HEK293 (cell line): ENCODE measurements at regions not wholly inside any gene's neighbourhood (a gene's known extent, or its start where the extent isn't known, plus 50 kb on each side); places are given as distances from the start of the nearest gene placed in this dataset.

Experiments used
- KLF1 ChIP-seq: fragments of 450-650 bp; formaldehyde crosslinking; IDR thresholded peaks from 2 replicates; pipeline ENCODE4 v1.5.1; 2016; ENCODE audit warnings: missing biosample characterization, missing genetic modification characterization
- PRDM1 ChIP-seq: fragments of 450-650 bp; formaldehyde crosslinking; IDR thresholded peaks from 2 replicates; pipeline ENCODE4; 2016; ENCODE audit warnings: missing biosample characterization, missing genetic modification characterization
- TCF7L2 ChIP-seq: IDR thresholded peaks from 2 replicates; pipeline ENCODE4 v1.6.1; 2011; ENCODE audit warnings: low read depth, mild to moderate bottlenecking, inconsistent platforms, low read length, moderate library complexity, borderline replicate concordance
- TRIM28 ChIP-seq: IDR thresholded peaks from 2 replicates; pipeline ENCODE4 v1.6.1; 2011; ENCODE audit warnings: low read length, control low read depth, borderline replicate concordance
- ZNF24 ChIP-seq: fragments of 450-650 bp; formaldehyde crosslinking; IDR thresholded peaks from 2 replicates; pipeline ENCODE4 v1.5.1; 2016; ENCODE audit warnings: missing biosample characterization, missing genetic modification characterization
- ZNF561 ChIP-seq: fragments of 450-650 bp; IDR thresholded peaks from 2 replicates; pipeline ENCODE4 v1.5.1; 2018; ENCODE audit warnings: missing biosample characterization, missing genetic modification characterization, borderline replicate concordance
- ZNF660 ChIP-seq: fragments of 450-650 bp; IDR thresholded peaks from 2 replicates; pipeline ENCODE4 v1.5.1; 2018; ENCODE audit warnings: missing biosample characterization, mild to moderate bottlenecking, missing genetic modification characterization
- ZSCAN30 ChIP-seq: fragments of 450-650 bp; IDR thresholded peaks from 2 replicates; pipeline ENCODE4 v1.5.1; 2018; ENCODE audit warnings: missing biosample characterization, mild to moderate bottlenecking, missing genetic modification characterization, moderate library complexity
- TF ChIP-seq, protein P1 (sequence below): fragments of 450-650 bp; formaldehyde crosslinking; IDR thresholded peaks from 2 replicates; pipeline ENCODE4 v1.5.1; 2016; ENCODE audit warnings: missing biosample characterization, missing genetic modification characterization
- TF ChIP-seq, protein P2 (sequence below): fragments of 450-650 bp; formaldehyde crosslinking; IDR thresholded peaks from 2 replicates; pipeline ENCODE4 v1.5.1; 2016; ENCODE audit warnings: missing biosample characterization, missing genetic modification characterization
- TF ChIP-seq, protein P3 (sequence below): fragments of 450-650 bp; formaldehyde crosslinking; IDR thresholded peaks from 2 replicates; pipeline ENCODE4 v1.5.1; 2016; ENCODE audit warnings: missing biosample characterization, missing genetic modification characterization

DNA sequence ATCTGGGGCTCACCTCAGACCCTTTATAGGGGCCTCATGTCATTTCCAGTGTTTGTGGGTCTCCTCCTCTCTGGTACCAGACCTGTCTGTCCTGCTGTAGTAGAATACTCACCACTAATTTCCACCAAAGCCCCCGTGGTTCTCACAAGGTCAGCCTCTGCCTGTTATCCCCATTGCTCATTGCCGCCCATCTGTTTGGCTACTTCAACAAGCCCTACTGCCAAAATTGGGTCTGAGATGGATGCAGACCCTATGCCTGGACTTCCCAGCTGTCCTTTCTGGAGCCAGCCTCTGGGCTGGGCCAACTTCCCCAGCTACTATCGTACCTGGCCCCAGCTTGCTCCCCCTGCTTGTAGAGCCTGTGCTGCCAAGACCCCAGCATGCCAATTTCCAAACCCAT is 152.1 kb upstream of the ISX start:
- TF ChIP-seq KLF1 (tag by site-specific recombination) (no peak), ZNF660 (tag by site-specific recombination) (no peak), ZSCAN30 (tag by site-specific recombination) (no peak), TCF7L2 (no peak), TRIM28 (no peak), PRDM1 (tag by site-specific recombination) (no peak), ZNF561 (tag by site-specific recombination) (no peak), ZNF24 (no peak)
- TF ChIP-seq, protein P1, sequence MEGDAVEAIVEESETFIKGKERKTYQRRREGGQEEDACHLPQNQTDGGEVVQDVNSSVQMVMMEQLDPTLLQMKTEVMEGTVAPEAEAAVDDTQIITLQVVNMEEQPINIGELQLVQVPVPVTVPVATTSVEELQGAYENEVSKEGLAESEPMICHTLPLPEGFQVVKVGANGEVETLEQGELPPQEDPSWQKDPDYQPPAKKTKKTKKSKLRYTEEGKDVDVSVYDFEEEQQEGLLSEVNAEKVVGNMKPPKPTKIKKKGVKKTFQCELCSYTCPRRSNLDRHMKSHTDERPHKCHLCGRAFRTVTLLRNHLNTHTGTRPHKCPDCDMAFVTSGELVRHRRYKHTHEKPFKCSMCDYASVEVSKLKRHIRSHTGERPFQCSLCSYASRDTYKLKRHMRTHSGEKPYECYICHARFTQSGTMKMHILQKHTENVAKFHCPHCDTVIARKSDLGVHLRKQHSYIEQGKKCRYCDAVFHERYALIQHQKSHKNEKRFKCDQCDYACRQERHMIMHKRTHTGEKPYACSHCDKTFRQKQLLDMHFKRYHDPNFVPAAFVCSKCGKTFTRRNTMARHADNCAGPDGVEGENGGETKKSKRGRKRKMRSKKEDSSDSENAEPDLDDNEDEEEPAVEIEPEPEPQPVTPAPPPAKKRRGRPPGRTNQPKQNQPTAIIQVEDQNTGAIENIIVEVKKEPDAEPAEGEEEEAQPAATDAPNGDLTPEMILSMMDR (tag by site-specific recombination) = no peak
- TF ChIP-seq, protein P2, sequence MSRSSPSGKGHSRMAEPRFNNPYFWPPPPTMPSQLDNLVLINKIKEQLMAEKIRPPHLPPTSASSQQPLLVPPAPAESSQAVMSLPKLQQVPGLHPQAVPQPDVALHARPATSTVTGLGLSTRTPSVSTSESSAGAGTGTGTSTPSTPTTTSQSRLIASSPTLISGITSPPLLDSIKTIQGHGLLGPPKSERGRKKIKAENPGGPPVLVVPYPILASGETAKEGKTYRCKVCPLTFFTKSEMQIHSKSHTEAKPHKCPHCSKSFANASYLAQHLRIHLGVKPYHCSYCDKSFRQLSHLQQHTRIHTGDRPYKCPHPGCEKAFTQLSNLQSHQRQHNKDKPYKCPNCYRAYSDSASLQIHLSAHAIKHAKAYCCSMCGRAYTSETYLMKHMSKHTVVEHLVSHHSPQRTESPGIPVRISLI (tag by site-specific recombination) = no peak
- TF ChIP-seq, protein P3, sequence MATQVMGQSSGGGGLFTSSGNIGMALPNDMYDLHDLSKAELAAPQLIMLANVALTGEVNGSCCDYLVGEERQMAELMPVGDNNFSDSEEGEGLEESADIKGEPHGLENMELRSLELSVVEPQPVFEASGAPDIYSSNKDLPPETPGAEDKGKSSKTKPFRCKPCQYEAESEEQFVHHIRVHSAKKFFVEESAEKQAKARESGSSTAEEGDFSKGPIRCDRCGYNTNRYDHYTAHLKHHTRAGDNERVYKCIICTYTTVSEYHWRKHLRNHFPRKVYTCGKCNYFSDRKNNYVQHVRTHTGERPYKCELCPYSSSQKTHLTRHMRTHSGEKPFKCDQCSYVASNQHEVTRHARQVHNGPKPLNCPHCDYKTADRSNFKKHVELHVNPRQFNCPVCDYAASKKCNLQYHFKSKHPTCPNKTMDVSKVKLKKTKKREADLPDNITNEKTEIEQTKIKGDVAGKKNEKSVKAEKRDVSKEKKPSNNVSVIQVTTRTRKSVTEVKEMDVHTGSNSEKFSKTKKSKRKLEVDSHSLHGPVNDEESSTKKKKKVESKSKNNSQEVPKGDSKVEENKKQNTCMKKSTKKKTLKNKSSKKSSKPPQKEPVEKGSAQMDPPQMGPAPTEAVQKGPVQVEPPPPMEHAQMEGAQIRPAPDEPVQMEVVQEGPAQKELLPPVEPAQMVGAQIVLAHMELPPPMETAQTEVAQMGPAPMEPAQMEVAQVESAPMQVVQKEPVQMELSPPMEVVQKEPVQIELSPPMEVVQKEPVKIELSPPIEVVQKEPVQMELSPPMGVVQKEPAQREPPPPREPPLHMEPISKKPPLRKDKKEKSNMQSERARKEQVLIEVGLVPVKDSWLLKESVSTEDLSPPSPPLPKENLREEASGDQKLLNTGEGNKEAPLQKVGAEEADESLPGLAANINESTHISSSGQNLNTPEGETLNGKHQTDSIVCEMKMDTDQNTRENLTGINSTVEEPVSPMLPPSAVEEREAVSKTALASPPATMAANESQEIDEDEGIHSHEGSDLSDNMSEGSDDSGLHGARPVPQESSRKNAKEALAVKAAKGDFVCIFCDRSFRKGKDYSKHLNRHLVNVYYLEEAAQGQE = no peak
